HepG2 (cell line): ENCODE measurements at regions not wholly inside any gene's neighbourhood (a gene's known extent, or its start where the extent isn't known, plus 50 kb on each side); places are given as distances from the start of the nearest gene placed in this dataset.

Source experiments
- ATAC-seq: fragments of 200-7000 bp; cut with Tn5 transposase; 3 replicates; pipeline ENCODE4 v1.9.1; 2020; ENCODE audit warnings: mild to moderate bottlenecking, moderate library complexity
- BruUV-seq: library from RNA; stranded (reverse); fragments of 400-500 nt; replicated peaks from 2 replicates; lab custom pipeline; 2021; lab: Mats Ljungman, UMichigan
- CTCF ChIA-PET: fragments of 300-600 bp; formaldehyde crosslinking; extraction: SDS; loops from one replicate; lab custom pipeline; 2021; ENCODE audit warnings: low total read pairs, inconsistent platforms, low intra/inter-chr PET ratio; lab: Yijun Ruan, JAX
- POLR2A ChIA-PET: fragments of 350-600 bp; sonication (Branson Sonifier 250); formaldehyde crosslinking; loops from one replicate; lab custom pipeline; 2020; ENCODE audit warnings: antibody characterized with exemption, inconsistent platforms; lab: Yijun Ruan, JAX
- DNase-seq: peaks from one replicate; pipeline ENCODE4 v3.0.0-alpha.2; 2015; ENCODE audit warnings: low spot score
- FAIRE-seq: peaks from 3 replicates; lab custom pipeline; 2011; peaks lifted over from hg19 to GRCh38; lab: Jason Lieb, UNC
- H2AFZ ChIP-seq: one replicate; pipeline ENCODE4 v1.6.1; 2011; ENCODE audit warnings: low read length, inconsistent platforms
- H3K27ac ChIP-seq: fragments of 300-600 bp; 3 replicates; pipeline ENCODE4 v1.8.0; 2011; ENCODE audit warnings: mixed run types, mild to moderate bottlenecking, mixed read lengths, low read length, inconsistent platforms; ENCODE audit not compliant: insufficient read depth; ENCODE audit errors: extremely low read length
- H3K27me3 ChIP-seq, 2 experiments: fragments of 200-600 bp in 1 of 2; 2 replicates in 1 of 2; 3 replicates in 1 of 2; pipeline versions ENCODE4 v1.6.0 to v1.8.0; 2011; ENCODE audit warnings: low read length in 2 of 2, mild to moderate bottlenecking in 2 of 2, moderate library complexity in 2 of 2, inconsistent platforms in 1 of 2; ENCODE audit not compliant: insufficient read depth in 2 of 2, control insufficient read depth in 1 of 2
- H3K36me3 ChIP-seq, 2 experiments: fragments of 200-600 bp in 1 of 2; replicated peaks in 1 of 2; 2 replicates in 1 of 2; 3 replicates in 1 of 2; pipeline versions ENCODE4 v1.5.1 to v1.8.0; 2011; ENCODE audit warnings: low read length in 2 of 2, inconsistent platforms in 1 of 2; ENCODE audit not compliant: insufficient read depth in 2 of 2, control insufficient read depth in 1 of 2
- H3K4me1 ChIP-seq: 2 replicates; pipeline ENCODE4 v1.5.1; 2012; ENCODE audit warnings: low read length, inconsistent platforms; ENCODE audit not compliant: insufficient read depth
- H3K4me2 ChIP-seq: 2 replicates; pipeline ENCODE4 v1.6.0; 2011; ENCODE audit warnings: low read depth, low read length, inconsistent platforms
- H3K4me3 ChIP-seq, 3 experiments: fragments of 200-600 bp in 1 of 3; sonication (generic), shearing (Covaris generic) in 1 of 3; replicated peaks in 1 of 3; 2 replicates each; pipeline ENCODE4 v1.5.1; 2011 to 2016; ENCODE audit warnings: low read length in 3 of 3, inconsistent platforms in 2 of 3, low read depth in 2 of 3, mild to moderate bottlenecking in 2 of 3, control low read depth in 1 of 3, mixed read lengths in 1 of 3; ENCODE audit not compliant: insufficient read depth in 1 of 3
- H3K79me2 ChIP-seq: one replicate; pipeline ENCODE4 v1.6.1; 2011; ENCODE audit warnings: low read length, inconsistent platforms; ENCODE audit not compliant: insufficient read depth
- H3K9ac ChIP-seq: 2 replicates; pipeline ENCODE4 v1.6.0; 2011; ENCODE audit warnings: mild to moderate bottlenecking, low read depth, low read length, inconsistent platforms; ENCODE audit not compliant: insufficient read depth
- H3K9me3 ChIP-seq: 2 replicates; pipeline ENCODE4 v1.5.1; 2012; ENCODE audit warnings: mild to moderate bottlenecking, low read length
- H4K20me1 ChIP-seq: 2 replicates; pipeline ENCODE4 v1.6.0; 2011; ENCODE audit warnings: inconsistent platforms, mild to moderate bottlenecking, low read length, moderate library complexity; ENCODE audit not compliant: insufficient read depth
- ARNT ChIP-seq: fragments of 450-650 bp; IDR thresholded peaks from 2 replicates; pipeline ENCODE4 v1.6.1; 2017
- ESRRA ChIP-seq: sonication (generic); formaldehyde crosslinking; IDR thresholded peaks from 2 replicates; pipeline ENCODE4 v1.5.1; 2020; ENCODE audit warnings: mild to moderate bottlenecking, low read depth, missing genetic modification reagents
- FOXO1 ChIP-seq: sonication (generic); formaldehyde crosslinking; IDR thresholded peaks from 2 replicates; pipeline ENCODE4 v1.4.0; 2020; ENCODE audit warnings: missing genetic modification reagents
- LBX2 ChIP-seq: sonication (generic); formaldehyde crosslinking; IDR thresholded peaks from 2 replicates; pipeline ENCODE4 v1.5.0; 2020; ENCODE audit warnings: missing genetic modification reagents, mild to moderate bottlenecking, borderline replicate concordance
- MAFK ChIP-seq, 2 experiments: IDR thresholded peaks in 1 of 2; conservative IDR thresholded peaks in 1 of 2; 2 replicates each; pipeline ENCODE4 v1.6.1; 2011; ENCODE audit warnings: improper control_type of control experiment in 2 of 2, low read length in 2 of 2
- PRDM4 ChIP-seq: sonication (generic); formaldehyde crosslinking; IDR thresholded peaks from 2 replicates; pipeline ENCODE4 v1.9.0; 2021; ENCODE audit warnings: missing genetic modification reagents, borderline replicate concordance
- THRA ChIP-seq: sonication (generic); formaldehyde crosslinking; IDR thresholded peaks from 2 replicates; pipeline ENCODE4 v1.4.0; 2020; ENCODE audit warnings: missing genetic modification reagents, borderline replicate concordance
- ZNF138 ChIP-seq: sonication (generic); formaldehyde crosslinking; IDR thresholded peaks from 2 replicates; pipeline ENCODE4 v1.5.0; 2020; ENCODE audit warnings: mild to moderate bottlenecking, low read depth, missing genetic modification reagents
- ZNF160 ChIP-seq: sonication (generic); formaldehyde crosslinking; IDR thresholded peaks from 2 replicates; pipeline ENCODE4 v1.8.0; 2022; ENCODE audit warnings: mild to moderate bottlenecking, inconsistent platforms, missing genetic modification reagents
- ZNF572 ChIP-seq: sonication (generic); formaldehyde crosslinking; IDR thresholded peaks from 2 replicates; pipeline ENCODE4 v1.5.1; 2020; ENCODE audit warnings: mild to moderate bottlenecking, missing genetic modification reagents
- ZNF883 ChIP-seq: sonication (generic); formaldehyde crosslinking; IDR thresholded peaks from 2 replicates; pipeline ENCODE4 v1.5.1; 2020; ENCODE audit warnings: mild to moderate bottlenecking, missing genetic modification reagents; ENCODE audit errors: not compliant biosample characterization
- WGBS: methylation state at CpG from one replicate; pipeline ENCODE4 v1.1.6; 2017; ENCODE audit warnings: low lambda C conversion rate; 5-methylcytosine and 5-hydroxymethylcytosine counted together
- in situ Hi-C: cut with HindIII; loops from 2 replicates; pipeline ENCODE4 v1.10.0; 2017; ENCODE audit warnings: low pct_unique_long_range_greater_than_20kb; ENCODE audit not compliant: extremely low pct_ligation_motif_present
- intact Hi-C: fragments of 100-400 bp; cut with micrococcal nuclease; formaldehyde crosslinking; loops from one replicate; pipeline ENCODE4 v1.10.0; 2022; ENCODE audit not compliant: unreplicated experiment
- TF ChIP-seq, protein P1 (sequence below), 2 experiments: fragments of 450-650 bp in 1 of 2; sonication (generic) in 1 of 2; formaldehyde crosslinking in 1 of 2; IDR thresholded peaks; 2 replicates each; pipeline versions ENCODE4 v1.6.1 to v1.8.0; 2016 to 2022; ENCODE audit warnings: antibody characterized with exemption in 1 of 2, mild to moderate bottlenecking in 1 of 2, missing genetic modification reagents in 1 of 2

GRCh38 chr9:23621188-23621587, 204.9 kb downstream of the ELAVL2 start:
- H3K4me1 ChIP-seq = no peaks in the 10 kb centered on the region
- no peak overlapping the region for H2AFZ ChIP-seq
- ChIA-PET POLR2A (no interaction called here), CTCF (no interaction called here)
- ATAC-seq = no peak
- no peaks in the 10 kb centered on the region for H3K27me3 ChIP-seq
- intact Hi-C loops = no loop called here
- no TSS peak for BruUV-seq
- no peak overlapping the region for H3K4me2 ChIP-seq
- H3K4me3 ChIP-seq = no peak overlapping the region
- H3K79me2 ChIP-seq = no peaks in the 10 kb centered on the region
- no peaks in the 10 kb centered on the region for H3K36me3 ChIP-seq
- WGBS = 4% methylated on average over 2 of the region's 2 CpGs
- DNase-seq = no peak
- no peak overlapping the region for H3K27ac ChIP-seq
- no peak for FAIRE-seq
- no peak overlapping the region for H3K9ac ChIP-seq
- H3K9me3 ChIP-seq = no peaks in the 10 kb centered on the region
- in situ Hi-C loops = no loop called here
- no peaks in the 10 kb centered on the region for H4K20me1 ChIP-seq
- TF ChIP-seq FOXO1 (CRISPR knock-in tag) (no peak), ARNT (no peak), PRDM4 (CRISPR knock-in tag) (no peak), MAFK (conservative IDR thresholded peaks at IDR 0.05 in 1 of 2, IDR thresholded peaks at IDR 0.05 in 1 of 2; ENCODE audit: low read length in 2 of 2) (no peak), ZNF138 (no peak), ZNF883 (CRISPR knock-in tag) (no peak), ZNF572 (CRISPR knock-in tag) (no peak), ZNF160 (CRISPR knock-in tag) (no peak), LBX2 (CRISPR knock-in tag) (no peak), THRA (CRISPR knock-in tag) (no peak), ESRRA (CRISPR knock-in tag) (no peak)
- TF ChIP-seq, protein P1, sequence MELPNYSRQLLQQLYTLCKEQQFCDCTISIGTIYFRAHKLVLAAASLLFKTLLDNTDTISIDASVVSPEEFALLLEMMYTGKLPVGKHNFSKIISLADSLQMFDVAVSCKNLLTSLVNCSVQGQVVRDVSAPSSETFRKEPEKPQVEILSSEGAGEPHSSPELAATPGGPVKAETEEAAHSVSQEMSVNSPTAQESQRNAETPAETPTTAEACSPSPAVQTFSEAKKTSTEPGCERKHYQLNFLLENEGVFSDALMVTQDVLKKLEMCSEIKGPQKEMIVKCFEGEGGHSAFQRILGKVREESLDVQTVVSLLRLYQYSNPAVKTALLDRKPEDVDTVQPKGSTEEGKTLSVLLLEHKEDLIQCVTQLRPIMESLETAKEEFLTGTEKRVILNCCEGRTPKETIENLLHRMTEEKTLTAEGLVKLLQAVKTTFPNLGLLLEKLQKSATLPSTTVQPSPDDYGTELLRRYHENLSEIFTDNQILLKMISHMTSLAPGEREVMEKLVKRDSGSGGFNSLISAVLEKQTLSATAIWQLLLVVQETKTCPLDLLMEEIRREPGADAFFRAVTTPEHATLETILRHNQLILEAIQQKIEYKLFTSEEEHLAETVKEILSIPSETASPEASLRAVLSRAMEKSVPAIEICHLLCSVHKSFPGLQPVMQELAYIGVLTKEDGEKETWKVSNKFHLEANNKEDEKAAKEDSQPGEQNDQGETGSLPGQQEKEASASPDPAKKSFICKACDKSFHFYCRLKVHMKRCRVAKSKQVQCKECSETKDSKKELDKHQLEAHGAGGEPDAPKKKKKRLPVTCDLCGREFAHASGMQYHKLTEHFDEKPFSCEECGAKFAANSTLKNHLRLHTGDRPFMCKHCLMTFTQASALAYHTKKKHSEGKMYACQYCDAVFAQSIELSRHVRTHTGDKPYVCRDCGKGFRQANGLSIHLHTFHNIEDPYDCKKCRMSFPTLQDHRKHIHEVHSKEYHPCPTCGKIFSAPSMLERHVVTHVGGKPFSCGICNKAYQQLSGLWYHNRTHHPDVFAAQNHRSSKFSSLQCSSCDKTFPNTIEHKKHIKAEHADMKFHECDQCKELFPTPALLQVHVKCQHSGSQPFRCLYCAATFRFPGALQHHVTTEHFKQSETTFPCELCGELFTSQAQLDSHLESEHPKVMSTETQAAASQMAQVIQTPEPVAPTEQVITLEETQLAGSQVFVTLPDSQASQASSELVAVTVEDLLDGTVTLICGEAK (IDR thresholded peaks at IDR 0.05) = no peak
- TF ChIP-seq, protein P1 (CRISPR knock-in tag; IDR thresholded peaks at IDR 0.05) = no peak
